Smooth muscle cell (in vitro differentiated cells): ENCODE measurements at regions not wholly inside any gene's neighbourhood (a gene's known extent, or its start where the extent isn't known, plus 50 kb on each side); places are given as distances from the start of the nearest gene placed in this dataset.

ENCODE experiments used
- DNase-seq: peaks from one replicate; lab custom pipeline; 2025; ENCODE audit not compliant: unreplicated experiment; lab: John Stamatoyannopoulos, UW
- H2AFZ ChIP-seq: fragments of 200-600 bp; sonication (generic); 2 replicates; pipeline ENCODE4 v1.6.0; 2016; ENCODE audit warnings: antibody characterized with exemption, low read depth, mild to moderate bottlenecking
- H3F3A ChIP-seq: fragments of 200-600 bp; sonication (generic); 2 replicates; pipeline ENCODE4 v1.6.0; 2017; ENCODE audit warnings: antibody characterized with exemption, low read depth
- H3K27ac ChIP-seq: fragments of 200-600 bp; sonication (generic); 2 replicates; pipeline ENCODE4 v1.5.1; 2016; ENCODE audit warnings: low read depth, mild to moderate bottlenecking
- H3K27me3 ChIP-seq: fragments of 200-600 bp; sonication (generic); 2 replicates; pipeline ENCODE4 v1.6.1; 2016; ENCODE audit warnings: low read depth, mild to moderate bottlenecking
- H3K36me3 ChIP-seq: fragments of 200-600 bp; sonication (generic); 2 replicates; pipeline ENCODE4 v1.5.1; 2016; ENCODE audit warnings: low read depth
- H3K4me1 ChIP-seq: fragments of 200-600 bp; sonication (generic); 2 replicates; pipeline ENCODE4 v1.5.1; 2016; ENCODE audit warnings: low read depth
- H3K4me2 ChIP-seq: fragments of 200-600 bp; sonication (generic); 2 replicates; pipeline ENCODE4 v1.6.0; 2016; ENCODE audit warnings: mild to moderate bottlenecking
- H3K4me3 ChIP-seq: fragments of 200-600 bp; sonication (generic); 2 replicates; pipeline ENCODE4 v1.5.1; 2016; ENCODE audit warnings: mild to moderate bottlenecking
- H3K79me2 ChIP-seq: fragments of 200-600 bp; sonication (generic); 2 replicates; pipeline ENCODE4 v1.6.0; 2016; ENCODE audit warnings: low read depth, mild to moderate bottlenecking
- H3K9ac ChIP-seq: fragments of 200-600 bp; sonication (generic); 2 replicates; pipeline ENCODE4 v1.6.0; 2016; ENCODE audit warnings: low read depth
- H3K9me3 ChIP-seq: fragments of 200-600 bp; sonication (generic); replicated peaks from 2 replicates; pipeline ENCODE4 v1.5.1; 2016; ENCODE audit warnings: low read depth
- H4K20me1 ChIP-seq: fragments of 200-600 bp; sonication (generic); 2 replicates; pipeline ENCODE4 v1.6.0; 2016; ENCODE audit warnings: low read depth
- CTCF ChIP-seq: fragments of 200-600 bp; sonication (generic); IDR thresholded peaks from 2 replicates; pipeline ENCODE4 v1.5.1; 2017; ENCODE audit warnings: borderline replicate concordance, mild to moderate bottlenecking, antibody characterized with exemption; ENCODE audit not compliant: insufficient read depth, poor library complexity, severe bottlenecking
- WGBS: methylation state at CpG from one replicate; pipeline ENCODE4 v1.1.7; 2016; ENCODE audit warnings: low lambda C conversion rate; 5-methylcytosine and 5-hydroxymethylcytosine counted together

DNA sequence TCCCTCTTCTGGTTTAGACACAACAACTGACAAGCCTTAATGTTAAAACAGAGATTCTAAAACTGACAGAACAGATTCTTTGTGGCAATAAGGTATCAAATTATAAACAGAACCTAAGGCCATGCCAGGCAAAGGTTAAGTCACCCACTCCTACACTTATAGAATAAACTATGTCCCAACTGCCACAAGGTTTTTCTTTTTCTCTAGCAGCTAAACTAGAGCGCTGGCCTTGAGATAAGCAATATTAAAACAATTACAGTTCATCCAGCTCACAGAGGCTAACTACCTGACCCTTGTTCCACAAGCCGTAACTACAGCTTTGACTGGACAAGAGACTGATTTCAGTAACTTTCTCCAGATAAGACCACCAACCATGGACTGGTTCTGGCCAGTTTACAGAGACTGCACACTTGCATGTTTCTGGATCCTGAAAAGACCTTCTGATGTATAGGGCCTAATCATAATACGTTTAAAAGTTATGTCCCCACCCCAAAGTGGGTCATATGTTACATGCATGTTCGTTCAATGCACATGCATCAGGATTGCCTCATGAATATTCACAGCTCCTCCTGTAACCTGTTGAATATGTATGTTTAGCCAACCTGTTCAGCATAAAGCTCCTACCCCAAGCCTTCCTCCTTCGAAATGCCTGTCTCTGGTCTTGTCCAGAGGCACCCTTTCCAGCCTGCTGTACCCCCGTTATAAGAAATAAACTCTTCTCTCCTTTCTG lies 61.9 kb upstream of the VASH1 start:
- Histone ChIP-seq H3K9ac (no peak overlapping the region), H3F3A (no peaks in the 10 kb centered on the region), H3K79me2 (no peaks in the 10 kb centered on the region), H3K9me3 (no peaks in the 10 kb centered on the region), H3K4me3 (no peak overlapping the region), H4K20me1 (no peaks in the 10 kb centered on the region), H3K4me1 (no peaks in the 10 kb centered on the region), H3K27me3 (no peaks in the 10 kb centered on the region), H3K27ac (no peak overlapping the region), H3K36me3 (no peaks in the 10 kb centered on the region), H3K4me2 (no peak overlapping the region), H2AFZ (no peak overlapping the region)
- TF ChIP-seq CTCF, result no peak
- DNase-seq, result no peak
- 85% methylated on average over 6 of the region's 6 CpGs for WGBS

DNA sequence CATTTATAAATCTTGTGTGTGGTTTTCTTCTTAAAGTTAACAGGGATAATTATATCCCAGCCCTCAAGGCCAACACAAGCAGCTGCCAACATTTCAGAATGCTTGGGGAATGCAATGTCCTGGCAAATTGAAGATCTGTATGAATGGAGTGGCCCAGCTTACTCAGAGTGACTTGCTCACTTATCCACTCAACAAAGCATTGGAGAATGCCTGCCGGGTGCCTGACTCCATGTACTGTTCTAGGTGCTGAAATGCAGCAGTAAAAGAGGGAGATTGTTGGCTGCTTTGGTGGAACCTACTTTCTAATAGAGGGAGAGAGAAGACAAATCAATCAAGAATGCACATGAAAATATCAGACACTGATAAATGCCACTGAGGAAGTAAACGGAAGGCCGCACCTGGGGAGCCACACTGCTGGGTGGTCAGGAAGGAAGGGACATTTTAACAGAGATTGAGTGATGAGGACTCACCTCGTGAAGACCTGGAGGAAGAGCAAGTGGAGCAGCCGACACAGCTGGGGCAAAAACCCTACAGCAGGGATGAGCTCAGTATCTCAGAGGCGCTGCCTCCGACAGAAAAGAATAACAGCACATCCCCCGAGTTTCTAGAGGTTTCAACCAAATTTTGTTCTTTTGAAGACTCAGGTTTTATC lies 61.2 kb upstream of the VASH1 start:
- no peak overlapping the region for H3K4me3 ChIP-seq
- no peak overlapping the region for H3K27ac ChIP-seq
- H3K9ac ChIP-seq, result no peak overlapping the region
- H4K20me1 ChIP-seq, result no peaks in the 10 kb centered on the region
- H3K36me3 ChIP-seq, result no peaks in the 10 kb centered on the region
- H3K9me3 ChIP-seq, result no peaks in the 10 kb centered on the region
- no peak for TF ChIP-seq CTCF
- WGBS, result 92% methylated on average over 8 of the region's 8 CpGs
- DNase-seq, result no peak
- H3K27me3 ChIP-seq, result no peaks in the 10 kb centered on the region
- H3K79me2 ChIP-seq, result no peaks in the 10 kb centered on the region
- H3F3A ChIP-seq, result no peaks in the 10 kb centered on the region
- no peak overlapping the region for H2AFZ ChIP-seq
- H3K4me2 ChIP-seq, result no peak overlapping the region
- no peaks in the 10 kb centered on the region for H3K4me1 ChIP-seq

DNA sequence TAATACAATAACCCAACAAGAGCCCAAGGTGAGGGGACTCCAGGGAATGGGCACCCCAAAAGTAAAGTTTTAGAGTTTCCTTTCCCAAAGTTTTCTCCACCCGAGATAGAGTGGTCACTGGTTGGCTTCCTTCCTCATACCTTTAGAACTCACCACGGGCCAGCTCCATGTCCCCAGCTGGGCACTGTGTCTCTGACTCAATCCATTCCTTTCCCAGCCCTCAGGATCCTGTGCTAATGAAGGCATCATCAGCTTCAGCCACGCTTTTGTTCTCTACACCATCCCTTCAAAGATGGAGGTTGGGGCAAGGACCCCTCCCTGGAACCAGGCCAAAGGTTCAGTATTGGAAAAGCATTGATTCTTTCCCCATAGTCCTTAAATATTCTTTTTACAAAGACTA lies 59.8 kb upstream of the VASH1 start:
- Histone ChIP-seq H3K9me3 (no peaks in the 10 kb centered on the region), H3K27me3 (no peaks in the 10 kb centered on the region), H3K27ac (no peak overlapping the region), H3K9ac (no peak overlapping the region), H3K4me2 (no peak overlapping the region), H4K20me1 (no peaks in the 10 kb centered on the region), H2AFZ (no peak overlapping the region), H3K4me1 (no peaks in the 10 kb centered on the region), H3F3A (no peaks in the 10 kb centered on the region), H3K79me2 (no peaks in the 10 kb centered on the region), H3K36me3 (no peaks in the 10 kb centered on the region), H3K4me3 (no peak overlapping the region)
- TF ChIP-seq CTCF, result no peak
- no peak for DNase-seq
- WGBS, result 90% methylated on average over 3 of the region's 3 CpGs

DNA sequence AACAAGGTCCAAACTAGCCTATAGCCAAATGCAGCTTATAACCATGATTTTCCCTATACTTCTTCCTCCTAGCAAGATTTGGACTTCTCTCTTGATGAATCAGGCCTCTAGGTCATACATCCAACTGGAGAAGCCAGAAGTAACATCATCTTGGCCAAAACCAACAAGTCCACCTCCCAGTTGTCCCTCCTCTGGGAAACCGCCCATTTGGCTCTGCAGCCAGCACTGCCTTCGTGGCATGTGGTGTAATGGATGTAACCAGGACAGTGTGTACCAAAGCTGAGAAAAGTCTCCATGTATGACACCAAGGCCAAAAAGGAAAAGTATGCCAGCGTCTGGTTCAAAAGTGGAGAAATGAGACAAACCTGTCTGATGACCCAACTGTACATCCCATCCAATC lies 59.3 kb upstream of the VASH1 start:
- H3F3A ChIP-seq, result no peaks in the 10 kb centered on the region
- H3K79me2 ChIP-seq, result no peaks in the 10 kb centered on the region
- no peaks in the 10 kb centered on the region for H3K4me1 ChIP-seq
- H3K27me3 ChIP-seq, result no peaks in the 10 kb centered on the region
- H3K4me2 ChIP-seq, result no peak overlapping the region
- no peak overlapping the region for H3K27ac ChIP-seq
- no peak for TF ChIP-seq CTCF
- DNase-seq, result no peak
- H3K36me3 ChIP-seq, result no peaks in the 10 kb centered on the region
- no peak overlapping the region for H2AFZ ChIP-seq
- H3K4me3 ChIP-seq, result no peak overlapping the region
- no peak overlapping the region for H3K9ac ChIP-seq
- WGBS, result 94% methylated on average over 3 of the region's 3 CpGs
- no peaks in the 10 kb centered on the region for H3K9me3 ChIP-seq
- no peaks in the 10 kb centered on the region for H4K20me1 ChIP-seq
